Suprapubic skin (tissue), 3 donors: ENCODE measurements at regions not wholly inside any gene's neighbourhood (a gene's known extent, or its start where the extent isn't known, plus 50 kb on each side); places are given as distances from the start of the nearest gene placed in this dataset.

Source experiments
- CTCF ChIP-seq, 2 donors: fragments of 200-600 bp in 1 of 2; fragments of 450-650 bp in 1 of 2; sonication (generic) in 1 of 2; IDR thresholded peaks; one replicate each; pipeline ENCODE4 v1.5.1; 2016 to 2019; ENCODE audit warnings: antibody characterized with exemption in 2 of 2, mild to moderate bottlenecking in 1 of 2, moderate library complexity in 1 of 2
- EP300 ChIP-seq: sonication (generic); formaldehyde crosslinking; IDR thresholded peaks from one replicate; pipeline ENCODE4 v1.6.1; 2017; ENCODE audit warnings: antibody characterized with exemption
- POLR2A ChIP-seq, 2 donors: fragments of 450-650 bp; IDR thresholded peaks; one replicate each; pipeline ENCODE4 v1.6.1; 2017; ENCODE audit warnings: antibody characterized with exemption in 2 of 2, mild to moderate bottlenecking in 2 of 2, moderate library complexity in 2 of 2

- no peak for TF ChIP-seq CTCF (IDR thresholded peaks at IDR 0.05)
- no peak for TF ChIP-seq POLR2A (IDR thresholded peaks at IDR 0.05)
- no peak for TF ChIP-seq EP300
Observed at GRCh38 chr7:46879783-46880182, 702.1 kb downstream of the TNS3 start.
